Endothelial cell of umbilical vein (primary cell): ENCODE measurements at regions not wholly inside any gene's neighbourhood (a gene's known extent, or its start where the extent isn't known, plus 50 kb on each side); places are given as distances from the start of the nearest gene placed in this dataset.

Experiments
- BruUV-seq: library from RNA; stranded (reverse); fragments of 400-500 nt; replicated peaks from 2 replicates; lab custom pipeline; 2021; lab: Mats Ljungman, UMichigan
- CTCF ChIA-PET: fragments of 300-600, 350-600 bp; sonication (Branson Sonifier 250); formaldehyde crosslinking; loops from one replicate; lab custom pipeline; 2021; ENCODE audit warnings: antibody characterized with exemption, inconsistent platforms; lab: Charles Lee
- POLR2A ChIA-PET: fragments of 300-600, 350-600 bp; sonication (Branson Sonifier 250); formaldehyde crosslinking; loops from one replicate; lab custom pipeline; 2021; ENCODE audit warnings: antibody characterized with exemption, inconsistent platforms; lab: Charles Lee
- DNase-seq: peaks from one replicate; pipeline ENCODE4 v3.0.0-alpha.2; 2011; ENCODE audit warnings: low read depth, low spot score
- FAIRE-seq: peaks from 2 replicates; lab custom pipeline; 2011; peaks lifted over from hg19 to GRCh38; lab: Jason Lieb, UNC
- H2AFZ ChIP-seq: 2 replicates; pipeline ENCODE4 v1.6.0; 2012; ENCODE audit warnings: low read depth, low read length, control low read depth, inconsistent platforms
- H3K27ac ChIP-seq: 2 replicates; pipeline ENCODE4 v1.5.1; 2011; ENCODE audit warnings: low read depth, mild to moderate bottlenecking, control low read depth, low read length, moderate library complexity; ENCODE audit not compliant: insufficient read depth
- H3K27me3 ChIP-seq, 2 experiments: 2 replicates each; pipeline versions ENCODE4 v1.6.0 to v1.6.1; 2011; ENCODE audit warnings: low read length in 2 of 2, mixed read lengths in 1 of 2; ENCODE audit not compliant: control insufficient read depth in 2 of 2, insufficient read depth in 2 of 2
- H3K36me3 ChIP-seq, 2 experiments: 2 replicates in 1 of 2; 3 replicates in 1 of 2; pipeline ENCODE4 v1.5.1; 2011; ENCODE audit warnings: low read length in 2 of 2, mild to moderate bottlenecking in 1 of 2, moderate library complexity in 1 of 2; ENCODE audit not compliant: control insufficient read depth in 2 of 2, insufficient read depth in 2 of 2; ENCODE audit errors: extremely low read depth in 1 of 2
- H3K4me1 ChIP-seq: 3 replicates; pipeline ENCODE4 v1.5.1; 2011; ENCODE audit warnings: mild to moderate bottlenecking, low read length; ENCODE audit not compliant: control insufficient read depth, insufficient read depth; ENCODE audit errors: extremely low read depth
- H3K4me2 ChIP-seq: 2 replicates; pipeline ENCODE4 v1.6.1; 2011; ENCODE audit warnings: low read length, control low read depth, mixed read lengths; ENCODE audit not compliant: insufficient read depth
- H3K4me3 ChIP-seq, 3 experiments: fragments of 200-600 bp in 1 of 3; sonication (generic), shearing (Covaris generic) in 1 of 3; replicated peaks in 1 of 3; 2 replicates each; pipeline ENCODE4 v1.5.1; 2011 to 2016; ENCODE audit warnings: control low read depth in 3 of 3, low read length in 3 of 3, mild to moderate bottlenecking in 2 of 3, inconsistent platforms in 1 of 3, low read depth in 1 of 3, moderate library complexity in 1 of 3; ENCODE audit not compliant: insufficient read depth in 1 of 3
- H3K79me2 ChIP-seq: 2 replicates; pipeline ENCODE4 v1.6.0; 2012; ENCODE audit warnings: low read length, inconsistent platforms; ENCODE audit not compliant: control insufficient read depth, insufficient read depth
- H3K9ac ChIP-seq: replicated peaks from 2 replicates; pipeline ENCODE3; 2011; ENCODE audit warnings: low read length, control low read depth; ENCODE audit not compliant: insufficient read depth; ENCODE audit errors: extremely low read depth
- H3K9me1 ChIP-seq: replicated peaks from 3 replicates; pipeline ENCODE4 v1.6.0; 2011; ENCODE audit warnings: mild to moderate bottlenecking, low read length; ENCODE audit not compliant: control insufficient read depth, insufficient read depth; ENCODE audit errors: extremely low read depth
- H3K9me3 ChIP-seq: replicated peaks from 2 replicates; pipeline ENCODE4 v1.5.1; 2012; ENCODE audit warnings: low read length, inconsistent platforms; ENCODE audit not compliant: control insufficient read depth, insufficient read depth
- H4K20me1 ChIP-seq: replicated peaks from 2 replicates; pipeline ENCODE3; 2011; ENCODE audit warnings: mild to moderate bottlenecking, low read length; ENCODE audit not compliant: control insufficient read depth, insufficient read depth; ENCODE audit errors: extremely low read depth
- EZH2 ChIP-seq: IDR thresholded peaks from 2 replicates; pipeline ENCODE4 v1.6.1; 2012; ENCODE audit warnings: borderline replicate concordance, low read depth, mild to moderate bottlenecking, moderate library complexity, low read length, inconsistent platforms; ENCODE audit not compliant: severe bottlenecking
- FOS ChIP-seq: IDR thresholded peaks from 2 replicates; pipeline ENCODE4 v1.6.1; 2011; ENCODE audit warnings: mild to moderate bottlenecking, low read length, moderate library complexity, borderline replicate concordance; ENCODE audit not compliant: insufficient read depth
- GATA2 ChIP-seq: IDR thresholded peaks from 2 replicates; pipeline ENCODE4 v1.7.0; 2011; ENCODE audit warnings: low read depth, mild to moderate bottlenecking, moderate library complexity, mixed read lengths, low read length; ENCODE audit not compliant: insufficient read length, insufficient read depth
- JUN ChIP-seq: IDR thresholded peaks from 2 replicates; pipeline ENCODE4 v1.6.1; 2011; ENCODE audit warnings: borderline replicate concordance, low read depth; ENCODE audit not compliant: insufficient read length, insufficient read depth
- POLR2A ChIP-seq: IDR thresholded peaks from 2 replicates; pipeline ENCODE4 v1.6.1; 2012; ENCODE audit warnings: low read depth, mild to moderate bottlenecking, control low read depth, low read length
- POLR2AphosphoS5 ChIP-seq: IDR thresholded peaks from 2 replicates; pipeline ENCODE4 v1.6.1; 2012; ENCODE audit warnings: low read depth, mild to moderate bottlenecking, control low read depth, low read length, moderate library complexity; ENCODE audit not compliant: insufficient read depth
- dilution Hi-C: fragments of 300-500 bp; cut with MboI; formaldehyde crosslinking; loops from one replicate; pipeline ENCODE4 v1.15.0; 2019; ENCODE audit warnings: low sequenced_read_pairs; ENCODE audit not compliant: extremely low pct_ligation_motif_present
- intact Hi-C: fragments of 100-400 bp; cut with micrococcal nuclease; formaldehyde crosslinking; loops from one replicate; pipeline ENCODE4 v1.10.0; 2022

DNA sequence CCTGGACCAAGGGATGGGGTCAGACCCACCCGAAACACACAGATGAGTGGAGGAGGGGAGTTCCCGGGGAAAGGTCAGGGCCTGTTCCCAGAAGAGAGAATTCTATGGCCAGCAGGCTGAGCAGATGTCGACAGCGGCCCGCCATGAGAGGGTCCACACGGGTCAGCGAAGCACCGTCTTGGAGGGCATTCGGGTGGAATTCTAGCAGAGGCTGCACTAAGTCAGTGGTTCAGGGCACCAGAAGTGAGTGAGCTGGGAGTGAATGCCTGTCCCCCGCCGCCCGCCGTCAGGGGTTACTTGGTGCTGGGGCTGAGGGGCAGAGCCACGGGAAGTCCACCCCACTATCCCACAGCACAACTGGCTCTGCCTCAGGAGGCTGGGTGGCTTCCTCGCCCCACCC, 96.2 kb upstream of the VSTM2B start:
- no peak overlapping the region for H3K9ac ChIP-seq

GRCh38 chr19:29431332-29431731, 94.5 kb upstream of the VSTM2B start:
- no peak overlapping the region for H3K4me2 ChIP-seq
- H3K9me3 ChIP-seq: no peaks in the 10 kb centered on the region
- no TSS peak for BruUV-seq
- no peaks in the 10 kb centered on the region for H3K79me2 ChIP-seq
- CTCF ChIA-PET: no interaction called here
- dilution Hi-C loops: no loop called here
- POLR2A ChIA-PET: no interaction called here
- H3K4me3 ChIP-seq: no peak overlapping the region
- FAIRE-seq (no peak), DNase-seq (no peak)
- no peak overlapping the region for H3K27ac ChIP-seq
- no peaks in the 10 kb centered on the region for H3K36me3 ChIP-seq
- no peak overlapping the region for H3K9ac ChIP-seq
- TF ChIP-seq POLR2A: no peak
- TF ChIP-seq GATA2: no peak
- no peak for TF ChIP-seq POLR2AphosphoS5
- TF ChIP-seq JUN: no peak
- no peaks in the 10 kb centered on the region for H3K4me1 ChIP-seq
- no peak overlapping the region for H2AFZ ChIP-seq
- H3K27me3 ChIP-seq: no peaks in the 10 kb centered on the region
- intact Hi-C loops: no loop called here
- no peaks in the 10 kb centered on the region for H3K9me1 ChIP-seq
- no peaks in the 10 kb centered on the region for H4K20me1 ChIP-seq

More for the DNA sequence above, 96.2 kb upstream of the VSTM2B start:
- H2AFZ ChIP-seq: no peak overlapping the region
- no peak overlapping the region for H3K4me3 ChIP-seq
- FAIRE-seq (no peak), DNase-seq (no peak)
- H4K20me1 ChIP-seq: no peaks in the 10 kb centered on the region
- H3K9me1 ChIP-seq: no peaks in the 10 kb centered on the region
- no peak overlapping the region for H3K4me2 ChIP-seq
- BruUV-seq: no TSS peak
- no peaks in the 10 kb centered on the region for H3K79me2 ChIP-seq
- dilution Hi-C loops (no loop called here), intact Hi-C loops (no loop called here)
- H3K36me3 ChIP-seq: no peaks in the 10 kb centered on the region
- peaks cover 3% of the 10 kb centered on the region for H3K9me3 ChIP-seq
- H3K4me1 ChIP-seq: no peaks in the 10 kb centered on the region
- no peak for TF ChIP-seq POLR2AphosphoS5
- TF ChIP-seq FOS: no peak
- TF ChIP-seq EZH2: no peak
- no peak overlapping the region for H3K27ac ChIP-seq
- POLR2A ChIA-PET: no interaction called here
- CTCF ChIA-PET: no interaction called here
- H3K27me3 ChIP-seq: no peaks in the 10 kb centered on the region
